ENCODE measurements at regions not wholly inside any gene's neighbourhood (a gene's known extent, or its start where the extent isn't known, plus 50 kb on each side); places are given as distances from the start of the nearest gene placed in this dataset.
"Not testable (repeated sequence)": the region's sequence is repeated elsewhere in the genome, so short reads cannot be mapped to it uniquely, and the experiment has no call there.

DNA sequence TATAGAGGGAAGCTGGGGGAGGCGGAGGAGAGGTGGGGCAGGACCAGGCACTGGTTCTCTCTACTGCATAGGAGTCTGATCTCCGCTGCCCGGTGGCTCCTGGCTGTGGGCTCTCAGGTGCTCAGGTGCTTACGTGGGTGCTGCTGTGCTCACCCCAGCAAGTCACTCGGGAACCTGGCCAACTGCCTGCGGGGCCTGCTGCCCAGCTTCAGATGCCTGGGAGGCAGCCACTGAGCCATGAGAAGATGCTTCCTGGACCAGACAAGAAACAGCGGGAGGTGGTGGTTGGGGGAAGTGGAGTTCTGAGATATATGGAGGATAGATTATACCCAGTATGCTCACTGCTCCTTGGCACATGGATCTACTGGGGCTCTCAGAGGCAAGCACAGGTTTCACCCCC, 1303.4 kb downstream of the TBC1D22A start:
- H3K18ac ChIP-seq (ENCODE audit: low read length), result peak overlapping the region; percentile 39
- no peak overlapping the region for H3K9ac ChIP-seq (ENCODE audit: low read depth, low read length, poor library complexity)
- H3K4ac ChIP-seq (ENCODE audit: low read length), result no peak overlapping the region
- H3K4me3 ChIP-seq (ENCODE audit: low read length in 2 of 2), result no peak overlapping the region
- H3K14ac ChIP-seq (ENCODE audit: low read length), result no peak overlapping the region
- H3K4me1 ChIP-seq (ENCODE audit: control insufficient read depth in 2 of 2, insufficient read depth in 1 of 2, low read depth in 1 of 2, low read length in 2 of 2), result no peaks in the 10 kb centered on the region
- H4K91ac ChIP-seq (ENCODE audit: low read depth, low read length, poor library complexity), result no peak overlapping the region
- no peak overlapping the region for H2BK120ac ChIP-seq (ENCODE audit: low read depth, low read length)
- H2AFZ ChIP-seq (ENCODE audit: low read length), result no peak overlapping the region
- no peak overlapping the region for H2BK5ac ChIP-seq (ENCODE audit: low read length)
- no peaks in the 10 kb centered on the region for H3K79me1 ChIP-seq (ENCODE audit: low read depth, low read length)
- DNase-seq (ENCODE audit: low spot score), result no peak
- H3K4me2 ChIP-seq (ENCODE audit: insufficient read depth, low read length, poor library complexity, severe bottlenecking), result no peak overlapping the region
- WGBS, 2 donors (ENCODE audit: extremely low coverage in 2 of 2, insufficient read length in 2 of 2, insufficient replicate concordance in 1 of 2), result no CpG with 5 or more reads among the region's 7 CpGs
- H2BK12ac ChIP-seq (ENCODE audit: low read length), result no peak overlapping the region
- no peaks in the 10 kb centered on the region for H3K27me3 ChIP-seq (ENCODE audit: control insufficient read depth in 3 of 3, insufficient read depth in 3 of 3, low read depth in 1 of 3, low read length in 3 of 3)
- peaks cover 0 to 2% of the 10 kb centered on the region in 2 donors for H3K9me3 ChIP-seq (replicated peaks in 1 of 2; ENCODE audit: control insufficient read depth in 2 of 2, insufficient read depth in 1 of 2, low read depth in 1 of 2, low read length in 2 of 2)
- no peak overlapping the region for H4K8ac ChIP-seq (ENCODE audit: low read depth, low read length)
- H2BK15ac ChIP-seq (ENCODE audit: low read length), result no peak overlapping the region
- H3K27ac ChIP-seq (replicated peaks; ENCODE audit: low read length), result no peak overlapping the region
- H3K23ac ChIP-seq (ENCODE audit: low read depth, low read length, poor library complexity), result no peak overlapping the region
- no peak overlapping the region for H2AK5ac ChIP-seq (ENCODE audit: low read depth, low read length)
- H3K36me3 ChIP-seq (replicated peaks in 1 of 2; ENCODE audit: control insufficient read depth in 2 of 2, insufficient read depth in 2 of 2, low read length in 2 of 2), result peaks cover 0 to 1% of the 10 kb centered on the region in 2 donors

DNA sequence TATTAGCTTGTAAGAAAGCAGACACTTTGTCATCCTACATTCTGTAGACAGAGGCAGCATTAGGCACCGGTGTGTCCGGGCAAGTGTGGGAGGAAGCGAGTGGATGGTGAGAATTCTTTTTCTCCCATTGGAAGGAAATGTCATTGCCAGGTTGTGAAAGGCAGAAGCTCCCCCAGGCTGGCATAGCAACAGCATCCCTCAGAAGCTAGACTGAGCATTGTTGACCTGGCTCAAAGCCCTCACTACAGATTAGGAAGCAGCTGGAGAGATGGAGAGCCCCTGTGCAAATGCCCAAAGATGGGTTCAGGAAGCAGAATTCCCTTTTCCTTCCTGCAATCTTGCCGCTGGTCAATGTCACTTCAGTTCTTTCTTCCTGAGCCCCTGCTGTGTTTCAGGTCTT, 1299.3 kb downstream of the TBC1D22A start:
- no peak overlapping the region for H4K91ac ChIP-seq (ENCODE audit: low read depth, low read length, poor library complexity)
- no peak overlapping the region for H3K18ac ChIP-seq (ENCODE audit: low read length)
- H3K79me1 ChIP-seq (ENCODE audit: low read depth, low read length), result no peaks in the 10 kb centered on the region
- H3K27me3 ChIP-seq (ENCODE audit: control insufficient read depth in 3 of 3, insufficient read depth in 3 of 3, low read depth in 1 of 3, low read length in 3 of 3), result no peaks in the 10 kb centered on the region
- H3K4me1 ChIP-seq (ENCODE audit: control insufficient read depth in 2 of 2, insufficient read depth in 1 of 2, low read depth in 1 of 2, low read length in 2 of 2), result no peaks in the 10 kb centered on the region
- H3K9me3 ChIP-seq (replicated peaks in 1 of 2; ENCODE audit: control insufficient read depth in 2 of 2, insufficient read depth in 1 of 2, low read depth in 1 of 2, low read length in 2 of 2), result peaks cover 0 to 2% of the 10 kb centered on the region in 2 donors
- DNase-seq (ENCODE audit: low spot score), result no peak
- no peak overlapping the region for H3K14ac ChIP-seq (ENCODE audit: low read length)
- H3K23ac ChIP-seq (ENCODE audit: low read depth, low read length, poor library complexity), result no peak overlapping the region
- H3K36me3 ChIP-seq (replicated peaks in 1 of 2; ENCODE audit: control insufficient read depth in 2 of 2, insufficient read depth in 2 of 2, low read length in 2 of 2), result peaks cover 0 to 1% of the 10 kb centered on the region in 2 donors
- H2AK5ac ChIP-seq (ENCODE audit: low read depth, low read length), result no peak overlapping the region
- H2BK120ac ChIP-seq (ENCODE audit: low read depth, low read length), result no peak overlapping the region
- H2AFZ ChIP-seq (ENCODE audit: low read length), result no peak overlapping the region
- H3K4me2 ChIP-seq (ENCODE audit: insufficient read depth, low read length, poor library complexity, severe bottlenecking), result no peak overlapping the region
- no peak overlapping the region for H3K9ac ChIP-seq (ENCODE audit: low read depth, low read length, poor library complexity)
- no peak overlapping the region for H3K4ac ChIP-seq (ENCODE audit: low read length)
- H4K8ac ChIP-seq (ENCODE audit: low read depth, low read length), result no peak overlapping the region
- no CpG with 5 or more reads among the region's 4 CpGs for WGBS, 2 donors (ENCODE audit: extremely low coverage in 2 of 2, insufficient read length in 2 of 2, insufficient replicate concordance in 1 of 2)
- no peak overlapping the region for H3K27ac ChIP-seq (replicated peaks; ENCODE audit: low read length)
- H2BK12ac ChIP-seq (ENCODE audit: low read length), result no peak overlapping the region
- no peak overlapping the region for H2BK5ac ChIP-seq (ENCODE audit: low read length)
- no peak overlapping the region for H2BK15ac ChIP-seq (ENCODE audit: low read length)
- H3K4me3 ChIP-seq (ENCODE audit: low read length in 2 of 2), result no peak overlapping the region

DNA sequence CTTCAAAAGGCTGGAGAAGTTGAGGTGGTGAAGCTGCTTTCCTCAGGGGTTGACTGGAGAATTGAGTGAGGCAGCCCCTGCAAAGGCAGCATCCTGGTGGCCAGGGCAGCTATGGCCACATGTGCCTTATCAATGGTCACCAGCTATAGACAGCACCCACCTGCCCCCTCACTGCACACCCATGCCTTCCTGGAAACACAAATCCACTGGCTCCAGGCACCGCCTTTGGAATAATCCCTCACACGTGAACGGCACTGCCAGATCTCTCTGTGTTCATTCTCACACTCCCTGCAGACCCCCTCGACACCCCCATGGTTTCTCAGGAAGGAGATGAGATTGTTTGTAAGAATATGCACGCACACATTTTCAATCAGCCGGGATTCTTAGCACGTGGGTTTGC, 1297.8 kb downstream of the TBC1D22A start:
- Histone ChIP-seq H2BK12ac (ENCODE audit: low read length) (no peak overlapping the region), H3K27me3 (ENCODE audit: control insufficient read depth in 3 of 3, insufficient read depth in 3 of 3, low read depth in 1 of 3, low read length in 3 of 3) (no peaks in the 10 kb centered on the region), H2AK5ac (ENCODE audit: low read depth, low read length) (no peak overlapping the region), H2BK5ac (ENCODE audit: low read length) (no peak overlapping the region), H2BK120ac (ENCODE audit: low read depth, low read length) (no peak overlapping the region), H3K23ac (ENCODE audit: low read depth, low read length, poor library complexity) (no peak overlapping the region), H4K91ac (ENCODE audit: low read depth, low read length, poor library complexity) (no peak overlapping the region), H2AFZ (ENCODE audit: low read length) (no peak overlapping the region), H3K4me2 (ENCODE audit: insufficient read depth, low read length, poor library complexity, severe bottlenecking) (no peak overlapping the region), H4K8ac (ENCODE audit: low read depth, low read length) (no peak overlapping the region), H3K27ac (replicated peaks; ENCODE audit: low read length) (no peak overlapping the region), H3K4me1 (ENCODE audit: control insufficient read depth in 2 of 2, insufficient read depth in 1 of 2, low read depth in 1 of 2, low read length in 2 of 2) (peaks cover 0 to 2% of the 10 kb centered on the region in 2 donors), H3K18ac (ENCODE audit: low read length) (peak overlapping the region; percentile 32), H2BK15ac (ENCODE audit: low read length) (no peak overlapping the region), H3K36me3 (replicated peaks in 1 of 2; ENCODE audit: control insufficient read depth in 2 of 2, insufficient read depth in 2 of 2, low read length in 2 of 2) (peaks cover 0 to 1% of the 10 kb centered on the region in 2 donors), H3K9me3 (replicated peaks in 1 of 2; ENCODE audit: control insufficient read depth in 2 of 2, insufficient read depth in 1 of 2, low read depth in 1 of 2, low read length in 2 of 2) (peaks cover 0 to 2% of the 10 kb centered on the region in 2 donors), H3K9ac (ENCODE audit: low read depth, low read length, poor library complexity) (no peak overlapping the region), H3K4me3 (ENCODE audit: low read length in 2 of 2) (no peak overlapping the region), H3K14ac (ENCODE audit: low read length) (no peak overlapping the region), H3K79me1 (ENCODE audit: low read depth, low read length) (no peaks in the 10 kb centered on the region), H3K4ac (ENCODE audit: low read length) (no peak overlapping the region)
- WGBS, 2 donors (ENCODE audit: extremely low coverage in 2 of 2, insufficient read length in 2 of 2, insufficient replicate concordance in 1 of 2), result no CpG with 5 or more reads among the region's 7 CpGs
- DNase-seq (ENCODE audit: low spot score), result no peak

DNA sequence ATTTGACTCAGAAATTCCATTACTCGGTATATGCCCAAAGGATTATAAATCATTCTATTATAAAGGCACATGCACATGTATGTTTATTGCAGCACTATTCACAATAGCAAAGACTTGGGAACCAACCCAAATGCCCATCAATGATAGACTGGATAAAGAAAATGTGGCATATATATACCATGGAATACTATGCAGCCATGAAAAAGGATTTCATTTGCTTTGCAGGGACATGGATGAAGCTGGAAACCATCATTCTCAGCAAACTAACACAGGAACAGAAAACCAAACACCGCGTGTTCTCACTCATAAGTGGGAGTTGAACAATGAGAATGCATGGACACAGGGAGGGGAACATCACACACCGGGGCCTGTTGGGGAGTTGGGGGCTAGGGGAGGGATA, 1297.1 kb downstream of the TBC1D22A start:
- not testable (repeated sequence) for H3K79me1 ChIP-seq (ENCODE audit: low read depth, low read length); H3K9me3 ChIP-seq (replicated peaks in 1 of 2; ENCODE audit: control insufficient read depth in 2 of 2, insufficient read depth in 1 of 2, low read depth in 1 of 2, low read length in 2 of 2); H2BK120ac ChIP-seq (ENCODE audit: low read depth, low read length); H3K9ac ChIP-seq (ENCODE audit: low read depth, low read length, poor library complexity); H3K18ac ChIP-seq (ENCODE audit: low read length); H3K14ac ChIP-seq (ENCODE audit: low read length); H3K4ac ChIP-seq (ENCODE audit: low read length); H3K36me3 ChIP-seq (replicated peaks in 1 of 2; ENCODE audit: control insufficient read depth in 2 of 2, insufficient read depth in 2 of 2, low read length in 2 of 2); H3K4me1 ChIP-seq (ENCODE audit: control insufficient read depth in 2 of 2, insufficient read depth in 1 of 2, low read depth in 1 of 2, low read length in 2 of 2); H2BK12ac ChIP-seq (ENCODE audit: low read length); H2AK5ac ChIP-seq (ENCODE audit: low read depth, low read length); H4K8ac ChIP-seq (ENCODE audit: low read depth, low read length); H3K27me3 ChIP-seq (ENCODE audit: control insufficient read depth in 3 of 3, insufficient read depth in 3 of 3, low read depth in 1 of 3, low read length in 3 of 3); H3K23ac ChIP-seq (ENCODE audit: low read depth, low read length, poor library complexity); H4K91ac ChIP-seq (ENCODE audit: low read depth, low read length, poor library complexity); H2BK15ac ChIP-seq (ENCODE audit: low read length); H2AFZ ChIP-seq (ENCODE audit: low read length); H3K4me3 ChIP-seq (ENCODE audit: low read length in 2 of 2); DNase-seq (ENCODE audit: low spot score); H3K4me2 ChIP-seq (ENCODE audit: insufficient read depth, low read length, poor library complexity, severe bottlenecking); H3K27ac ChIP-seq (replicated peaks; ENCODE audit: low read length); H2BK5ac ChIP-seq (ENCODE audit: low read length)
- WGBS, 2 donors (ENCODE audit: extremely low coverage in 2 of 2, insufficient read length in 2 of 2, insufficient replicate concordance in 1 of 2), result no CpG with 5 or more reads among the region's 4 CpGs
